GM12878 (cell line): ENCODE measurements at regions not wholly inside any gene's neighbourhood (a gene's known extent, or its start where the extent isn't known, plus 50 kb on each side); places are given as distances from the start of the nearest gene placed in this dataset.

Source experiments
- ATAC-seq: fragments of 200-7000 bp; cut with Tn5 transposase; 3 replicates; pipeline ENCODE4 v1.9.1; 2020; ENCODE audit warnings: mild to moderate bottlenecking, moderate library complexity
- BruUV-seq: library from RNA; stranded (reverse); fragments of 400-500 nt; replicated peaks from 2 replicates; lab custom pipeline; 2021; lab: Mats Ljungman, UMichigan
- CTCF ChIA-PET: fragments of 300-600 bp; sonication (Branson Sonifier 250); formaldehyde crosslinking; extraction: SDS; loops from one replicate; lab custom pipeline; 2021; ENCODE audit warnings: inconsistent platforms; lab: Yijun Ruan, JAX
- POLR2A ChIA-PET: fragments of 350-600 bp; formaldehyde crosslinking; extraction: SDS; loops from one replicate; lab custom pipeline; 2021; ENCODE audit warnings: inconsistent platforms; lab: Charles Lee
- RAD21 ChIA-PET: fragments of 300-600 bp; sonication (Branson Sonifier 250); formaldehyde crosslinking; loops from one replicate; lab custom pipeline; 2023; ENCODE audit warnings: antibody characterized with exemption; ENCODE audit not compliant: unreplicated experiment; lab: Charles Lee
- SMC1A ChIA-PET: fragments of 300-600 bp; sonication (Branson Sonifier 250); formaldehyde crosslinking; loops from one replicate; lab custom pipeline; 2023; ENCODE audit not compliant: unreplicated experiment, uncharacterized antibody; lab: Charles Lee
- DNase-seq: peaks from one replicate; pipeline ENCODE4 v3.0.0-alpha.2; 2011; ENCODE audit warnings: low read depth, low spot score
- FAIRE-seq: peaks from 3 replicates; lab custom pipeline; 2011; peaks lifted over from hg19 to GRCh38; lab: Jason Lieb, UNC
- H2AFZ ChIP-seq: 2 replicates; pipeline ENCODE4 v1.6.0; 2011; ENCODE audit warnings: low read depth, low read length, control low read depth; ENCODE audit not compliant: control insufficient read depth
- H3K27ac ChIP-seq: 2 replicates; pipeline ENCODE4 v1.5.1; 2011; ENCODE audit warnings: control low read depth; ENCODE audit not compliant: control insufficient read depth, insufficient read depth
- H3K27me3 ChIP-seq, 2 experiments: replicated peaks in 1 of 2; 2 replicates each; pipeline versions ENCODE4 v1.6.0 to v1.6.1; 2011; ENCODE audit warnings: low read length in 1 of 2; ENCODE audit not compliant: control insufficient read depth in 2 of 2, insufficient read depth in 2 of 2
- H3K36me3 ChIP-seq, 2 experiments: 2 replicates each; pipeline ENCODE4 v1.5.1; 2011; ENCODE audit warnings: low read length in 1 of 2; ENCODE audit not compliant: control insufficient read depth in 2 of 2, insufficient read depth in 2 of 2
- H3K4me1 ChIP-seq: 2 replicates; pipeline ENCODE4 v1.6.1; 2011; ENCODE audit warnings: mild to moderate bottlenecking, low read length, moderate library complexity, mixed read lengths; ENCODE audit not compliant: control insufficient read depth, insufficient read depth
- H3K4me2 ChIP-seq: 2 replicates; pipeline ENCODE4 v1.6.0; 2011; ENCODE audit warnings: control low read depth; ENCODE audit not compliant: control insufficient read depth, insufficient read depth
- H3K4me3 ChIP-seq: fragments of 200-600 bp; sonication (generic); 2 replicates; pipeline ENCODE4 v1.5.1; 2016
- H3K79me2 ChIP-seq: 2 replicates; pipeline ENCODE4 v1.6.0; 2011; ENCODE audit warnings: low read length; ENCODE audit not compliant: control insufficient read depth, insufficient read depth
- H3K9ac ChIP-seq: 2 replicates; pipeline ENCODE4 v1.8.0; 2011; ENCODE audit warnings: low read length, control low read depth, mixed read lengths; ENCODE audit not compliant: control insufficient read depth, insufficient read depth
- H3K9me3 ChIP-seq: replicated peaks from 3 replicates; pipeline ENCODE4 v1.5.1; 2011; ENCODE audit warnings: mild to moderate bottlenecking, low read length; ENCODE audit not compliant: control insufficient read depth, insufficient read depth
- H4K20me1 ChIP-seq: 2 replicates; pipeline ENCODE4 v1.6.0; 2011; ENCODE audit not compliant: control insufficient read depth, insufficient read depth
- ATF7 ChIP-seq: fragments of 450-650 bp; IDR thresholded peaks from 2 replicates; pipeline ENCODE4 v1.6.1; 2016; ENCODE audit warnings: low read depth, mild to moderate bottlenecking
- BRCA1 ChIP-seq: IDR thresholded peaks from 2 replicates; pipeline ENCODE4 v1.6.1; 2011; ENCODE audit warnings: low read depth, low read length, improper control_type of control experiment
- EGR1 ChIP-seq, 2 experiments: IDR thresholded peaks; 1 replicate in 1 of 2; 2 replicates in 1 of 2; pipeline ENCODE4 v1.6.1; 2011 to 2012; ENCODE audit warnings: low read depth in 2 of 2, low read length in 2 of 2, borderline replicate concordance in 1 of 2, mild to moderate bottlenecking in 1 of 2, moderate library complexity in 1 of 2
- FOXK2 ChIP-seq: fragments of 450-650 bp; IDR thresholded peaks from 2 replicates; pipeline ENCODE4 v1.6.1; 2017; ENCODE audit warnings: mild to moderate bottlenecking, moderate library complexity
- GABPA ChIP-seq: IDR thresholded peaks from 2 replicates; pipeline ENCODE4 v1.6.1; 2014; ENCODE audit warnings: antibody characterized with exemption, low read depth, mild to moderate bottlenecking, inconsistent platforms
- IKZF2 ChIP-seq, 2 experiments: fragments of 450-650 bp; IDR thresholded peaks; 2 replicates each; pipeline ENCODE4 v1.6.1; 2017; ENCODE audit warnings: mild to moderate bottlenecking in 2 of 2, moderate library complexity in 2 of 2
- JUNB ChIP-seq: IDR thresholded peaks from 2 replicates; pipeline ENCODE4 v1.6.1; 2016; ENCODE audit warnings: antibody characterized with exemption, mild to moderate bottlenecking
- KAT2A ChIP-seq: conservative IDR thresholded peaks from 2 replicates; pipeline ENCODE4 v1.6.1; 2011; ENCODE audit warnings: low read depth, low read length; ENCODE audit not compliant: control insufficient read depth
- MXI1 ChIP-seq: fragments of 150-350 bp; IDR thresholded peaks from 2 replicates; pipeline ENCODE4 v1.6.1; 2011; ENCODE audit warnings: low read depth, mild to moderate bottlenecking, inconsistent platforms, low read length, improper control_type of control experiment
- RELA ChIP-seq: fragments of 450-650 bp; IDR thresholded peaks from 2 replicates; pipeline ENCODE4 v1.8.0; 2014; ENCODE audit warnings: borderline replicate concordance; ENCODE audit not compliant: partially characterized antibody
- SUZ12 ChIP-seq: fragments of 200-600 bp; sonication (generic); IDR thresholded peaks from one replicate; pipeline ENCODE4 v1.6.1; 2018; ENCODE audit warnings: antibody characterized with exemption, mild to moderate bottlenecking; ENCODE audit not compliant: unreplicated experiment
- ZNF622 ChIP-seq: fragments of 450-650 bp; IDR thresholded peaks from 2 replicates; pipeline ENCODE4 v1.6.1; 2017; ENCODE audit warnings: mild to moderate bottlenecking, inconsistent platforms
- ZZZ3 ChIP-seq: IDR thresholded peaks from 2 replicates; pipeline ENCODE4 v1.6.1; 2011; ENCODE audit warnings: low read depth; ENCODE audit not compliant: control insufficient read depth, insufficient read length
- WGBS: methylation state at CpG from one replicate; pipeline ENCODE4 v1.1.6; 2016; ENCODE audit warnings: low lambda C conversion rate; ENCODE audit not compliant: insufficient replicate concordance, insufficient coverage; ENCODE audit errors: missing lambda C conversion rate; 5-methylcytosine and 5-hydroxymethylcytosine counted together
- in situ Hi-C: fragments of 300-500 bp; cut with MboI; formaldehyde crosslinking; loops from 9 replicates; pipeline ENCODE4 v1.14.3; 2018; ENCODE audit warnings: mixed read lengths
- intact Hi-C: fragments of 100-400 bp; cut with micrococcal nuclease; formaldehyde crosslinking; loops from one replicate; pipeline ENCODE4 v1.14.2; 2022; ENCODE audit not compliant: unreplicated experiment
- TF ChIP-seq, protein P1 (sequence below): fragments of 450-650 bp; formaldehyde crosslinking; IDR thresholded peaks from 2 replicates; pipeline ENCODE4 v1.4.0; 2022; ENCODE audit warnings: mild to moderate bottlenecking, moderate library complexity

GRCh38 chr5:2158109-2158508 is 275.4 kb upstream of the IRX4 start:
- ChIA-PET CTCF (interaction anchor here (0.7 kb wide), 2 partner anchors 9 to 110 kb away, joined by 3 read pairs; no protein-coding TSS in a partner anchor), RAD21 (no interaction called here), SMC1A (no interaction called here), POLR2A (no interaction called here)
- no peaks in the 10 kb centered on the region for H3K4me1 ChIP-seq
- H2AFZ ChIP-seq = no peak overlapping the region
- no peak for ATAC-seq
- no peak for FAIRE-seq
- in situ Hi-C loops (no loop called here), intact Hi-C loops (no loop called here)
- TF ChIP-seq EGR1 (IDR thresholded peaks at IDR 0.05; ENCODE audit: borderline replicate concordance in 1 of 2, low read depth in 2 of 2, low read length in 2 of 2) (no peak), JUNB (no peak), MXI1 (no peak), SUZ12 (no peak), BRCA1 (no peak), KAT2A (no peak), ZZZ3 (no peak), ZNF622 (no peak), FOXK2 (no peak), GABPA (no peak), ATF7 (no peak), RELA (no peak), IKZF2 (IDR thresholded peaks at IDR 0.05) (no peak)
- TF ChIP-seq, protein P1, sequence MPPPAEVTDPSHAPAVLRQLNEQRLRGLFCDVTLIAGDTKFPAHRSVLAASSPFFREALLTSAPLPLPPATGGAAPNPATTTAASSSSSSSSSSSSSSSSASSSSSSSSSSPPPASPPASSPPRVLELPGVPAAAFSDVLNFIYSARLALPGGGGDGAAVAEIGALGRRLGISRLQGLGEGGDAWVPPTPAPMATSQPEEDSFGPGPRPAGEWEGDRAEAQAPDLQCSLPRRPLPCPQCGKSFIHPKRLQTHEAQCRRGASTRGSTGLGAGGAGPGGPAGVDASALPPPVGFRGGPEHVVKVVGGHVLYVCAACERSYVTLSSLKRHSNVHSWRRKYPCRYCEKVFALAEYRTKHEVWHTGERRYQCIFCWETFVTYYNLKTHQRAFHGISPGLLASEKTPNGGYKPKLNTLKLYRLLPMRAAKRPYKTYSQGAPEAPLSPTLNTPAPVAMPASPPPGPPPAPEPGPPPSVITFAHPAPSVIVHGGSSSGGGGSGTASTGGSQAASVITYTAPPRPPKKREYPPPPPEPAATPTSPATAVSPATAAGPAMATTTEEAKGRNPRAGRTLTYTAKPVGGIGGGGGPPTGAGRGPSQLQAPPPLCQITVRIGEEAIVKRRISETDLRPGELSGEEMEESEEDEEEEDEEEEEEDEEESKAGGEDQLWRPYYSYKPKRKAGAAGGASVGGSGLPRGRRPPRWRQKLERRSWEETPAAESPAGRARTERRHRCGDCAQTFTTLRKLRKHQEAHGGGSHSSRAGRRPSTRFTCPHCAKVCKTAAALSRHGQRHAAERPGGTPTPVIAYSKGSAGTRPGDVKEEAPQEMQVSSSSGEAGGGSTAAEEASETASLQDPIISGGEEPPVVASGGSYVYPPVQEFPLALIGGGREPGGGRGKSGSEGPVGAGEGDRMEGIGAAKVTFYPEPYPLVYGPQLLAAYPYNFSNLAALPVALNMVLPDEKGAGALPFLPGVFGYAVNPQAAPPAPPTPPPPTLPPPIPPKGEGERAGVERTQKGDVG (CRISPR knock-in tag) = no peak
- WGBS = 8% methylated on average over 5 of the region's 5 CpGs
- H4K20me1 ChIP-seq = no peaks in the 10 kb centered on the region
- no peaks in the 10 kb centered on the region for H3K27me3 ChIP-seq
- no peak overlapping the region for H3K4me2 ChIP-seq
- H3K9me3 ChIP-seq = no peaks in the 10 kb centered on the region
- H3K36me3 ChIP-seq = no peaks in the 10 kb centered on the region
- no peak overlapping the region for H3K27ac ChIP-seq
- H3K4me3 ChIP-seq = no peak overlapping the region
- no TSS peak for BruUV-seq
- DNase-seq = no peak
- no peaks in the 10 kb centered on the region for H3K79me2 ChIP-seq
- no peak overlapping the region for H3K9ac ChIP-seq
